GM21360 (cell line): ENCODE measurements at regions not wholly inside any gene's neighbourhood (a gene's known extent, or its start where the extent isn't known, plus 50 kb on each side); places are given as distances from the start of the nearest gene placed in this dataset.
"Not testable (repeated sequence)": the region's sequence is repeated elsewhere in the genome, so short reads cannot be mapped to it uniquely, and the experiment has no call there.

ENCODE experiments used
- ATAC-seq: cut with Tn5 transposase; IDR thresholded peaks from one replicate; pipeline ENCODE4 v1.9.1; 2021; ENCODE audit warnings: mild to moderate bottlenecking, moderate library complexity; ENCODE audit not compliant: unreplicated experiment

DNA sequence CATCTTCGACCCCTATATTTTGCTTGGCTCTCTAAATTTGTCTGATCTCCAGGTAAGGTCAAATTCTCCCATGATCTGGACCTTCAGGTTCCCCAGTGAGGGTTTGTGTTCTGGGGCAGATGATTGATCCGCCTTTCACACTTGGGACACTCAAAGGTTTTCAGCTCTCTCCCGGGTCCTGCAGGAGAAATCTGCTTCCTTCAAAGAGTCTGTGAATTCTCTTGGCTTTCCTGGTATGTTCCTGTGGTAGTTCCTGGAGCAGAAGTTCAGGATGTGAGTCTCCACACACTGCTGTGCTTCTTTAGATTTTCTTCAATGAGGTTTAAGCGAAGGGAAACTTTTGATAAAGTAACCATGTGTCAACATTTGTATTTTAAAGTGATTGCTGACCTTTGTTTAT is 318.0 kb downstream of the TAF11L14 start:
- no peak for ATAC-seq

DNA sequence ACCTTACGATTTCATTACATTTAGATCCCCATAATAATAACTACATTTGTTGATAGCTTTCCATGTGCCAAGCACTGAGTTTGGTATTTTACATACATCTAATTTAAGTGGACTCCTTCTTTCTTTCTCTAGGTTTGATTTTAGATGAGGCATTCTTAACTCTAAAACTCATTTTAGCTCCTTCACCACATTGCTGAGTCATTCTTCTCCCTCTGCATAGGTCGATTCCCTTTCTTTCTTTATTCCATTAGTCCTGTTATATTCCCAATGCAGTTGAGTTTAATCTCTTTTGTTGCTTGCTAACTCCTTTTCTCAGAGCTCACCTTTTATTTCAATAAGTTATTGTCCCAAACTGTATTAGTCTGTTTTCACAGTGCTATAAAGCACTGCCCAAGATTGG is 329.8 kb downstream of the TAF11L14 start:
- ATAC-seq: no peak

DNA sequence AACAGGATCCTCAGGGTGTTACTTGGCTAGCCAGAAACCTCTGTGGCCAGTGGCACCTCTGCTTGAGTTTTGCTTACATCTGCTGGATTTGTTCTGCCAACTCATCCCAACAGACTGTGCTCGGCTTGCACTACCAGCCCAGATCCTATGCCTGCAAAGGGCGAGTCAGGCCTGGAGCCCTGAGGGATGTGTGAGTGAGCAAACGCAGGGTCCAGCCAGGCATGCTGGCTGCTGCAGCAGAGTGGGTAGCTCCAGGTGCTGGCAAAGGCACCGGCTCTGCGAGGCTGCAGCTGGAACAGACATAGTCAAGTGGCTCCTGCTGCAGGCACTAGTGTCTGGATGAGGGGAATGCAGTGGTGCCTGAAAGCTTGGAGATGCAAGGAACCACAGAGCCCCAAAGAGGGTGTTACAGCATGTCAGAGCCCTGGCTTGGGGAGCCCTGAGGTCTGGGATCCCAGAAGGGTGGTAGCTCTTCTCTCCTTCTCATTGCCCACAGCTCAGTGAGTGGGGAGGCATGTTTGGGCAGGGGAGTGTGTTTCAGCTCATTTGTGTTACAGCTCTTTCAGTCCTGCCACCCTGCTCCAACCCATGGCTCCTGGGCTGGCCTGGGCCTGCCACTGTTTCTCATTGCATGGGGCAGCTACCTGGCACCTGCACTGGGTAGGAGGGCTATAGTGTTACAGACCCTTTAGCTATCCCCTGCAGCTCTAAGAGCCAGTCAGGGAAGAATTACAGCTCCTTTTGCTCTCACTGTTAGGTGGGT is 332.6 kb downstream of the TAF11L14 start:
- ATAC-seq: no peak

DNA sequence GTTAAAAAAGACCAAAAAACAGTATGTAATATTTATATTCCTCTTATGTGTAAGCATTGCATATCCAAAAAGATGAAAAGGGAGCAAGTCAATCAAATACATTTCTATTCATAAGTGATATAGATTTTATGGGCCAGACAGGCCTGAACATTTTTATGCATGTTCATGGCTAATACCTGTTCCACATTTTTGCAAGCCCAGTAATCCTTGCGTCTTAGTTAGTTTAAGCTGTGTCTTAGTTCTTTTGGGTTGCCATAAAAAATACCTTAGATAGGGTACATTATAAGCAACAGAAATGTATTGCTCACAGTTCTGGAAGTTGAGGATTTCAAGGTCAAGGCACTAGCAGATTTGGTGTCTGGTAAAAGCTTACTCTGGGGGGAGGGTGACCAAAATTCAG is 342.1 kb downstream of the TAF11L14 start:
- no peak for ATAC-seq

DNA sequence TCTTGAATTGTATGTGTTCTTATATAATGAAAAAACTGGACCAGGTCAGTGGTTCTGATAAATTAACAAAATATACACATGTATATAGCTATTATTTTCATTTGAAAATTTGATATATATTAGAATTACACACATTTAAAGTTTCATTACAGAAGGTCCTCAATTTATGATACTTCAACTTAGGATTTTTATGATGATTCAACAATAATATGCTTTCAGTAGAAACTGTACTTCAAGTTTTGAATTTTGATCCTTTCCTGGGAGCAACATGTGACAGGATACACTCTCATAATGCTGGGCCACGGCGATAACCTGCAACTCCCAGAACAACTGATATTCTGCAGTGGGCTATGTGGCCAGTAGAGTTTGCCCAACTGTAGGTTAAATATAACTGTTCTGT is 344.7 kb downstream of the TAF11L14 start:
- ATAC-seq: no peak

DNA sequence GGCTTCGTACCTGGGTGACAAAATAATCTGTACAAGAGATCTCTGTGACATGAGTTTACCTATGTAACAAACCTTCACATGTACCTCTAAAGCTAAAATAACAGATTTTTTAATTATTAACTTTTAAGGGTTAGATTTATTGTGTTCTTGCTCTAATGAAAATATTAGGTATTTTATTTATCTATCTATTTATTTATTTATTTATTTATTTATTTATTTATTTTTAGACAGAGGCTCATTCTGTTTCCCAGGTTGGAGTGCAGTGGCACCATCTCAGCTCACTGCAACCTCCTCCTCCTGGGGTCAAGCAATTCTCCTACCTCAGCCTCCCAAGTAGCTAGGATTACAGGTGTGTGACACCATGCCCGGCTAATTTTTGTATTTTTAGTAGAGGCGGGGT is 348.4 kb downstream of the TAF11L14 start:
- ATAC-seq: not testable (repeated sequence)

DNA sequence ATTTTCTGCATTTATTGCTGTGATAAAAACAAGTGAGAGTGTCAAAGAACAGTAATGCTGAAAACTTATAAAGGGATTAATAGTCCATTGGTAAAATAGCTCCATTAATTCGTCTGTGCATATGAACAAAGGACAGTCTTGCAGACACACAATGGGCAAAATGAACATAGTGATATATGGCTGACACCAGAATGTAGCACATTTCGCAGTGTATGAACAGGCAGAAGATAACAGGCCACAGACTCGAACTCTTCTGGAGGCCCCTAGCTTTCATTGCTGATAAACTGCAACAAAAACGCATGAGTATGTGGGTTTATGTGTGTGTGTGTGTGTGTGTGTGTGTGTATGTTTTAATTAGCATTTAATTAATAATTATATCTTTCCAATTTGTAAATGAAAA is 354.8 kb downstream of the TAF11L14 start:
- ATAC-seq: no peak

DNA sequence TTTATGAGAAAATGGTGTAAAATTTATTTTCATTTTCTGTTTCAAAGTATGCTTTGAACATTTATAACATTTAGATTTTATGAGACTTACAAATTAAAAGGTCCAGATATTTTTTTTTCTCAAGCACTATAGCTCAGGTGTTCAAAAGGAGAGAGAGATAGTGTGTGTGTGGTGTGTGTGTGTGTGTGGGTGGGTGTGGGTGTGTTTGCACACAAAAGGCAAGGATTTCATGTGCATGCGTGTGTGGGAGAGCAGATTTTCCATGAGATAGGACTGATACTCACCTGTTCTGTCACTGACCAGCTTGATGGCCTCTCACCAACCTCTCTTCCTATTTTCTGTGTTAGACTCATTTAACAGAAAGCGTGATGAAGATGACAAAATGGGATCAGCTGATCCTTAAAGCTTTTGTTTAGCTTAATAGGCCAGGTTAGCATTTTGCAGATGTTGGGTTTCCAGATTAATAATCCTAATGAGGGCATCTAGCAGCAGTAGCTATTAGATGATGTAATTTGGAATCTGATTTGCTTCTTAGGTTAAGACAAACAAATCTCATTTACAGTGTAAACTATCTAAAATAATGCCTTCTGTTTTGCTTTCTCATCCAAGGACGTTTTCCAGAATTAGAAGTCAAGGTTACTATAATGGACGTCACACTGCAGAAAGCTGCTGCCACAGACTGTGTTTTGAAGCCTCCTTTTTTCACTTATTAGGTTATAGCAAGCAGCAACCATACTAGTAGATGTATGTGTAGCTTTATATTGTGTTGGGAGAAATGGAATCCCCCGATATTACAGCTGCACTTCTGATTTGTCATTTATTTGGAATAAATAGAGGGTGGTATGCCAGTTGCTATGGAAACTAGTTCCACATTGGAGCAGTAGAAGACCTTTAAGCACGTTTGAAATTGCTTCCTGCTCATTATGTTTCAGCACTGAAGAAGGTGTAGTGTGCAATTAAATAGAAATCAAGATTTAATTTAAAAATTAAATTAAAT is 355.6 kb downstream of the TAF11L14 start:
- no peak for ATAC-seq

DNA sequence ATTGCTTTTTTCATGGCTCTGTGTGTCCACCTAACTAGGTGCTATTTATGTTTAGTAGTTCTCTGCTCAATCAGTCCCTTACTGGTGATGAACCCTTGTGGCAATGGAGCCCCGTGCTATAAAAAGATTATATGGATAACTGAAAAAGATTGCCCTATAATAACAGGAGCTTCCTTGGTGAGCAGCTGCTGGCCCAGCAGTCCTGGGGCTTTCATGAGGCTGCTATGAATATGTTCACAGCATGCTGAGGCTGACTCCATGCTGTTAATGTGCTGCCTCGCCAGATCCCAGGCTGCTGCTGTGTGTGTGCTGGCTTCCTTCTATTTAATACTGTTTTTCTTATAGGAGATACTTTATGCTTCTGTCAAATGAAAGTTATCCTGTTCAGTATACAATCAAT is 357.5 kb downstream of the TAF11L14 start:
- no peak for ATAC-seq

DNA sequence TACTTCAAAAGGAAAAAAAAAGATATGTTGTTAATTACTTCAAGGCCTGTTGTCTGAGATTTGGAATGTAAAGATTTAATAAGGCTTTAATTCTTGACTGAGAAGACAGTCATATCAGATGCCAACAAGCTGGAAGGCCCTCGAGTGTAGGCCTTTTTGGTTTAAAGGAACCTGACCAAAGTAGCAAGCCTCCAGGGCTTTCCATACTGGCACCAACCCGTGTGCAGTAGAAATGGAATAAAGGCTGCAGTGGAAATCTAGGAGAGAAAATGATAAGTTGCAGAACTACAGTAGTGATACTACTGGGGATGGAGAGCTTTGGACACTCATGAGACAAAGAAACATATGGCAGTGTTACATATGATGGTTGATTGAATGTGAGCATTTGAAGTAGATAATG is 358.0 kb downstream of the TAF11L14 start:
- ATAC-seq: no peak

DNA sequence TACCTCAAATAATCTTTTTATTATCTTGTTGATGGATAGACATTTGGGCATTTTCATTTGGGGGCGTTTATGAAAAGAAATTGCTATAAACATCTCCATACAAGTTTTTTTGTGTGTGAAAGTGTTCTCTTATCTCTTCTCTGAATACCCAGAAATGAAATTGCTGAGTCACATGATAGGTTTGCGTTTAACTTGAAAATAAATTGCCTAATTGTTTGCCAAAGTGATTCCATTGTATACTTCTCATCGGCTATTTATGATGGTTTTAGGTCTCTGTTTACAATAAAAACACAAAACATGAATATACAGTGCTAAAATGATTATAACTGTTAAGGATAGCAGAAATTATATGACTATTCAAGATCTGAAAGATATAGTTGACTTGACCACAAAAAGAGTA is 361.7 kb downstream of the TAF11L14 start:
- no peak for ATAC-seq

DNA sequence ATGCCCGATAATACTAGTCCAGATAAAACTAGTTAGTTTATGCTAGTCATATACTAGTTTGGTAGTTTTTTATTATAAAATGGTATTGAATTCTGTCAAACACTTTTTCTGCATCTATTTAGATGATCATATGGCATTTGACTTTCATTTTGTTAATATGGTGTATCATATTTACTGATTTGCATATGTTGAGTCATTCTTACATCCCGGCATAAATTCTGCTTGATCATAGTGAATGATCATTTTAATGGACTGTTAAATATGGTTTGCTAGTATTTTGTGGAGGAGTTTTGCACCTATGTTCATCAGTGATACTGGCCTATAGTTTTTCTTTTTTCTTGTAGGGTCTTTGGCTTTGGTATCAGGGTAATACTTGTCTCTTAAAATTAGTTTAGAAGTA is 365.6 kb downstream of the TAF11L14 start:
- ATAC-seq: no peak

DNA sequence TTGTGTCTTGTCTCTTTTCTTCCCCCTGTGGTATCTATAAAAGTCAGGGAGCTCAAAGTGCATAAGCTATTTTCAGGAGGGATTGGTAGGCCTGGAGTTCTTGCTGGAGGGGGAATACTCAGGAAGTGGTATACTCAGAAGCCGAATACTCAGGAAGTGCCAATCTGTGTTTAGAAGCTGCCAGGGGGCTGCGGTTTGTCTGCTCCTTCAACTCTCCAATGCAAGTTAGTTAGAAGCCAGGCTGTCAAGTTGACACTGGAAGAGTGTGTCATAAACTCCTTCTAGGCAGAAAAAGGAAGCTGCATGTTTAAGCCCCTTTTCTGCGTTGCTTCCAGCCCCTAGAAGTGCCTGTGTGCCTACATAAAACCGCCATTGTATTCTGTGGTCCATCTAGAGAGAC is 366.5 kb downstream of the TAF11L14 start:
- ATAC-seq: no peak

DNA sequence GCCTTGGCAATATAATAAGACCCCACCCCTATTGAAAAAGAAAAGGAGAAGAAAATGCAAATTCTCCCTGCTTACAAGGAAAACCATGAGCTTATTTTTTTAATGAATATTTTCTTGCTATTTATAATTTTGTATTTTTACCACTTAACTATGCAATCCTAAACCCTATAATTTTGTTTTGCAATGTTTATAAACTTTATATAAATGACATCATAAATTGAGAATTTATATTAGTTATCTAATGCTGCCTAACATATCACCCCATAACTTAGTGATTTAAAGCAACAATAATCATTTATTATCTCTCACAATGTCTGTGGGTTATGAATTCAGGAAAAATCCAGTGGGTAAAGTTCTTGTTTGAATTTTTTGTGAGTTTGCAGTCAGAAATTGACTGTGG is 369.1 kb downstream of the TAF11L14 start:
- ATAC-seq: no peak

DNA sequence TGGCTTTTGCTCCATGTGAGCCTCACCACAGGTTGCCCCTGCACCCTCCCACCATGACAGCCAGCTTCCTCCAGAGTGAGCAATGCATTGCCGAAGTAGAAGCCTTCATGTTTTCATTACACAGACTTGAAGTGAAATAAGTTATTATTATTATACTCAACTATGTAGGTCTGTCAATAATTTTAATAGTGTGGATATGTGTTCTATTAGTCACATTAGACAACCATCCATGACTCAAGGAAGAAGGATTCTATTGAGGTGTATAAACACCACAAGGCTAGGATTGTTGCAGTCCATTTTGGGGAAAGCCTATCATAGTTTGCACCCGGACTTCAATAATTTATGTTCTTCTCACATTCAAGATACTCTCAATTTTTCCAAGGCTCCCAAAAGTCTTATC is 369.5 kb downstream of the TAF11L14 start:
- no peak for ATAC-seq

DNA sequence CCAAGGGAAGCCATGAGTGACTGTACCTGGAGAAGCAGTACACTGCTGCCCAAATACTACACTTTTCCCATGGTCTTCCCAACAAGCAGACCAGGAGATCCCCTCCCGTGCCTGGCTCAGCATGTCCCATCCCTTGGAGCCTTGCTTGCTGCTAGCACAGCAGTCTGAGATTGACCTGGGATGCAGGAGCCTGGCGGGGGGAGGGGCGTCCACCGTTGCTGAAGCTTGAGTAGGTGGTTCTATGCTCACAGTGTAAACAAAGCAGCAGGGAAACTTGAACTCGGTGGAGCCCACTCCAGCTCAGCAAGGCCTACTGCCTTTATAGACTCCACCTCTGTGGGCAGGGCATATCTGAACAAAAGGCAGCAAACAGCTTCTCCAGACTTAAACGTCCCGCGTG is 372.0 kb downstream of the TAF11L14 start:
- not testable (repeated sequence) for ATAC-seq

DNA sequence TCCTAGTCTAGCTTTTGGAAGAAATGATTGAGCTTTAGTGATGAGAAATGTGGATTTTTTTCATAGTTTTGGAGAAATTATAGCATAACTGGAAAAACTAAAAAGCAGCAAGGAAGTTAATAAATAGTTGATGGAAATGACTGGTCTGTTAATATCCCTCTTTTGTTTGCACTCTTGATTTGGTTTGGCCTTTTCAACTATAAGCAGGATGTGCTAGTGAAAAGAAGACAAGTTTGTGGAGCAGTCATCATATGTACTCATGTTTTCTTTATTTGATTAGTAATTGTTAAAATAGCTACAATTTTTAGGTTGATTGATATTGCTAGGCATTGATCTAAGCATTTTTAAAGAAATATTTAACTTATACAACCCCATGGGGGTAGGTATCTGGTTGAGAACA is 374.7 kb downstream of the TAF11L14 start:
- ATAC-seq: no peak

DNA sequence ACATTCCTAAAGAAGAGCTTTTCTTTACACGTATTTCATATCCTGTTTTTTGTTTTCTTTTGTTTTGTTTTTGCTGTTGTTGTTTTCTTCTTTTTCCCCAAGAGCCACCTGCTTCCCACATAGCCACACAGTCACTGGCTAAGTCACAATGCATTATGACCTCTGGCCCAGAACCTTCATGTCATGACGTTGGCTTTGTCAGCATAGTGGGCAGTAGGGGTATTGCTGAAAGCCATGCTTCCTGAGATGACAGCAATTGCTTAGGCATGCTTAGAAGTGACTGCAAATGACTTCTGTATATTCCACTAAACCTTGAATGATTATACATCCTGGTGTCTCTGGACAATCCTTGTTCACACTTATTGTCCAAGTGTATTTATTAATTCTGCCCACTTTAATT is 375.8 kb downstream of the TAF11L14 start:
- ATAC-seq: no peak

DNA sequence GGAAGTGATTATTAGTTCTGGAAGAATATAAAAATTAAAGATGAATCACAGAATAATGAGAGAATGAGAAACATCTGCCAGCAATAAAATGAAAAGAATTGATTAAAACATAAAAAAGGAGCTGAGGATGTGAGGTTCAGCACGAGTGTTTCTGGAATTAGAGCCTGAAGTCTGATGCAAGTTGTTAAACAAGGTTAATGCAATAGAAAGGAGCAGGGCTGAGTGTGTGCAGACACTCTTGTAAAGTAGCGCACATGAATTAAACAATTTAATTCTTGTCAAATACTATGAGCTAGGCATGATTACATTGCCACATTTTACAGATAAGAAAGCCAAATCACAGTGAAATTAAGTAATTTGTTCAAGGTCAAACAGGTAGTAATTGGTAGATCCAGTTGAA is 384.2 kb downstream of the TAF11L14 start:
- ATAC-seq: no peak

DNA sequence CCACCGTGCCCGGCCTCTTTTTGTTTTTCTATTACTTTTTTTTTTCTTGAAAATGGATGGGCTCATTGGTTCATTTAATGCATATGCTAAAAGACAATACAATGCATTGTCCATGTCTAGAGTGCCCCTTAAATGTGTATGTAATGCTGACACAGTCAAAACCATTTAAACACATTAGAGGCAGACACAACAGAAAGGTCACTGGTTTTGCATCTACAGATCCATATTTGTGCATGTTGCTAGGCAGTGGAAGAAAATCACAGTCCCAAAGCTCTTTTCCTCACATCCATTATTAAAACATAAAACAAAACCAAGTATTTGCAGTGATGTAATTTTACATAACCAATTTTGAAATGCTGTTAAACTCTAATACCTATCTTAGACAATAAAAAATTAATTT is 389.0 kb downstream of the TAF11L14 start:
- ATAC-seq: no peak

DNA sequence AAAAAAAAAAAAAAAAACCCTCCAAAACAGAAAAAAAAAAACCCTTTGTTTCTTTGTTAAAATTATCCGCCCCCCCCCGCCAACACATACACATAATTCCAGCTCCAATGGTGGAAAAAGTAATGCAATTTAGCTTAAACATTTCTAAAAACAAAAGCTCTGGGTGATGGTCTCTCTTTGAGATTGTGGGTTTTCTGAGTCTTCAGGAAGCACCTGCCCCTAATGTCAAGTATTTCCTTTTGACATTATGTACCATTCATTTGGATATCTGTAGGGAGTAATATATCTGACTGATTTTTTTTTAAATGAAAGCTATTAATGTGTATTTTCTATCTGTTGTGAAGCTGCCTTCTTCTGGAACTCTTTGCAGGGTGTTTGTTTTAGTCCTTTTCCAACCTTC is 389.7 kb downstream of the TAF11L14 start:
- ATAC-seq: no peak

DNA sequence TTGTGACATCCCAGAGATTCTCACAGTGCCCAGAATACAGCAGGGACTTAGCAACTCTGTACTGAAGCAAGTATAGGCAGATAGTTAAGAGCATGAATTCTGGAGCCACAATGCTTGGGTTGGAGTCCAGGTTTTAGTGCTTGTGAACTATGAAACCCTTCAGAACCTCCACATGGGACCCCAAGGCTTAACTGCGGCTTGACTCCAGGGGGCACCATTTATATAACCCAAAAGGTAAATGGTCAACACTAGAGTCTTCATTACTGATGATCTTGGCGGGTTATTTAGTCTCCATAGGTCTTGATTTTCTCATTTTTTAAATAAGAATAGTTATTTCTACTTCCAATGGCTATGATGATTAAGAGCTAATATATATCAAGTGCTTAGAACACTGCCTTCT is 390.3 kb downstream of the TAF11L14 start:
- no peak for ATAC-seq
